KBM-7 (cell line): ENCODE measurements at regions not wholly inside any gene's neighbourhood (a gene's known extent, or its start where the extent isn't known, plus 50 kb on each side); places are given as distances from the start of the nearest gene placed in this dataset.
A peak's percentile ranks its signal among the peaks of the same experiment; 100 is the strongest.

ENCODE experiments used
- DNase-seq: peaks from one replicate; pipeline ENCODE4 v3.0.0-alpha.2; 2015
- in situ Hi-C: fragments of 300-500 bp; cut with MboI; formaldehyde crosslinking; loops from 2 replicates; pipeline ENCODE4 v1.14.3; 2020; ENCODE audit warnings: low sequenced_read_pairs, low pct_unique_long_range_greater_than_20kb, mixed read lengths

DNA sequence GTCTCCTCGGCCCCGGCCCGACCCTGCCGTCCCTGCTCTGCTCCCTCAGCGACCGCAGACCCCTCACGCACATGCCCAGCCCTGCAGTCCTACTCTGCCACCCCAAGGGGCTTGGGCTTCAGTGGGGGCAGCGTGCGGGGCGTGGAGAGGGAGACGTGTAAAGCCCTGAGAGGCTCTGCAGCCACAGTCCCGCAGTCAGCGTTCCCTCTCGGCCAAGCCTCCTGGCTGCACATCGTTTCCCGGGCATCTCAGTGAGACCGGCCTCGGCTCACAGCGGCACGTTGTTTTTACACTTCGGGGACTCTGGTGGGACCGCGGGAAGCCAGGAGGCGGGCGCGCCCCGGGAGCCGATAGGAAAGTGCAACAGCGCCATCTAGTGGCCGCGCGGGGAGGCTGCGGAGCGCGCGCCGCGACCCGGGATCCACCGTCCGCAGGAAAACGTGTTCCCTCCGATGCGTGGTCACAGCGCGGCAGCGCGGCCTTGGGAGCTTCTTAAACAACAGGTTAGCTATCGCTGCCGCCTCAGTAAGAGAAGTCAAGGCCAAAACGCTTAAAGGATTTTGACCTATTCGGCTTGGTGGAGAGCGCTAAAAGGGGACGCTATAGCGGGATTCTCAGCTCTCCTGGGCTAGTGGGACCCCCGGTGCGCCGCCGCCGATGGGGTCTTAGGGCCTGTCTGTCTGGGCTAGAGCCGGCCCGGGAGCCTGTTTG, 226.8 kb upstream of the IGF1R start:
- DNase-seq, result peak; percentile 70
- in situ Hi-C loops, result loop anchor here (5.0 kb wide), 1 partner anchor 104 kb away; no protein-coding TSS in a partner anchor

DNA sequence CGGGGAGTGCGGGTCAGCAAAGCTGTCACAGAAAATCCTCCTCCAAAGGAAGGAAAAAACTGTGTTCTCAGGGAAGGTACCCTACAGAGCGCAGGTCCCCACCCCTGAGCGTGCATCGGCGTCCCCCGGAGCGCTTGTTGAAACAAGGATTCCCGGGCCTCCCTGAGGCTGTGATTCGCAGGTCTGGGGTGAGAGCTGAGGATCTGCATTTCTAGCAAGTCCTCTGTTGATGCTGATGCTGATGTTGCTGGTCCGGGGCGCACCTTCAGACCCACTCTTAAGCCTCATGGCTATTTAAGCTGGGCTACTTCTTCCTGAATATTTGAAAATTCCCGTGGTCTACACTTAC, 226.2 kb upstream of the IGF1R start:
- no peak for DNase-seq
- in situ Hi-C loops, result loop anchor here (5.0 kb wide), 1 partner anchor 105 kb away; no protein-coding TSS in a partner anchor

DNA sequence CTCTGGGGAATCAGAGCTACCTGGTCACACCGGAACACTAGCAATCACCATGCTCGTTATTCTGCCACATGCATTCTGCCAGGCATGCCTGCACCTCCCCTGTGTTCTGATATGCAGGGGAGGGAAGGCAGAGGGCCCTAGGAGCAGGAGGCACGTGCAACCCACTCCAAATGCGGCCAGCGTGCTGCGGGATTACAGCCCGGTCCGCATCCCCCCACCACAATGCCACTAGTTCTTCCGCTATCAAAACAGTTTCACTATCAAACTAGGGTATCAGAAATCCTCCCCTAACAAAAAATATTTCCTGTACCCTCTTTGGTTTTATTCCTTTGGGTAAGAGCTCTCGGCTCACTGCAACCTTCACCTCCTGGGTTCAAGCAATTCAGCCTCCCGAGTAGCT, 223.2 kb upstream of the IGF1R start:
- DNase-seq, result no peak
- in situ Hi-C loops, result no loop called here

DNA sequence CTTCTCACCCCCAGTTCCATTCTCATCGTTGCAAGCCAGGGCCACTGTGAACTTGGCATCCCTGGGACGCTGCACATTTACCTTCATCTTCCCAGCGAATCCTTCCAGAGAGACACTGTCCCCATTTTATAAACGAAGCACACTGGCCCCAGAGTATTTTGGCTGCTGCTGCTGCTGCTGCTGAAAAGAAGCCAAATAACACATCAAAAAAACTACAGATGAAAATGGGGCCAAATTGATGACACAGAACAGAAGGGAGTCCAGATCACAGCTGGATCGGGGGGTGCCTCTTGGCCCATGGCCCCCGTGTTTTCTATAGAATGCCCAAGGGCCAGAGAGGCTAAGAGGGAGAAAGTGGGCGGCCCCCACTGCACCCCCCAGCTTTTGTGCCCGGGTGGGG, 221.0 kb upstream of the IGF1R start:
- in situ Hi-C loops, result no loop called here
- no peak for DNase-seq

DNA sequence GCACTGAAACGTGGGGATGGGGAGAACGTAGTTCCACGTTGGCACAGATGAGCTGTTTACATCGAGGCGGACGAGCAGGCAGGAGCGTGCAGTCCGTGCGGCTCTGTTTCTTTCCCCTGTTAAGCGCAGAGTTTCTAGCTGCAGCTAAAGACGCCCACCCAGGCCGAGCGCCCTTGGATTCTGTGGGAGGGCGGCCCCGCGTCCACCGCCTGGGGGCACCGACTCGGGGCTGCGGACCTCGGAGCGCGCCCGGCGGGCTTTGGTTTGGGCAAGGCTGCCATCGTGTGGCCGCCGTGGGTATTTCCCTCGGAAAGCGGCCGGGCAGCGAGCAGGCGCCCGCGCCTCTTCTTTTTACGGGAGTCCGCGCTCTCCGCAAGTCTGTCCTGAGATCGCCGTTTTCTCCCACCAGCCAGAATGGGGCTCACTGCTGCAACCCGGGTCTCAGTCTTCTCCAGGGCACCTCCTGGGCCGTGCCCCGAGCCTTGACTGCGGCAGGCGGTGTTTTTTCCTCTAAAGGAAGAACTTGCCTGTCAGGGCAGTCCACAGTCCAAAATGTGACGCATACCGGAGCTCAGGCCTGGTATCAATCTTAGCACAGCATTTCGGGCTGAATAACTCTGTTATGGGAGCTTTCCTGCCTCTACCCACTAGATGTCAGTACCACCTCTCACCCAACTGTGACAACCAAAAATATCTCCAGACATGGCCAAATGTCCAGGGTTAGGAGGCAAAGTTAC, 219.9 kb upstream of the IGF1R start:
- in situ Hi-C loops, result no loop called here
- peak; percentile 79 for DNase-seq

DNA sequence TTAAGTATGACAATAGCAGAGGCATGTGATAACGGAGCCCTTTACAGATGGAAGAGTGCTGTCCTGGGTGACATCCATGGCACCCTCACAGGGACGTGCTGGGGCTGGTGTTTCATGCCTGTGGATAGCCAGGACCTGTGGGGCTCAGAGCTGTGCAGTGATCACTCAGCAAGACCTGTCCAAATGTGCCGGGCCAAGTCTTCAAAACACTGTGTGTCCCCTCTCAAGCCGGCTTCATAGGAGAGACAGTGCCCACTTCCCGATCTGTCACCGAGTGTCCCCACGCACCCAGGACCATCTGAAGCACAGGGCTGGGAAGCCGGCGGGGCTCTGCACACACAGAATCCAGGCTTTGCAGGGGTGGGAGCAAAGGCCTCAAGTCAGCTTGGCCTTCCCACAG, 217.2 kb upstream of the IGF1R start:
- in situ Hi-C loops, result no loop called here

DNA sequence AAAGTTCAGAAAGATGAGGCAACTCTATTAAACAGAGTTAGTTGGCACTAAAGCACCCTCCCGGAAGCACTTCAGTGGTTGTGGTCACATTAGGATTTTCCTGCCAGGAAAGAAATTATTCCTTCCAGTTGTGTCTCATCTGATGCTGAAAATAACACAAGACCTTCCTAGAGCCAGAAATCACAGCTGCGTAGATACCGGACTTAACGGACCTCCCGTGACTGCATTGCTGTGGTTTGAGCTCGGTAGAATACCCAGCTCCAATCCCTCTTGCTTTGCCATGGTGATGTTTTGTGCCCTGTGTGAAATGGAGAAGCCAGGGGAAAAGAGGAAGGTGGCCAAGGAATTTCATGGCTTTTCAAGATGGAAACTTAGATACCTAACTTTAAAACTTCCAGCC, 215.0 kb upstream of the IGF1R start:
- DNase-seq, result no peak
- in situ Hi-C loops, result no loop called here

More for the DNA sequence above, 217.2 kb upstream of the IGF1R start:
- DNase-seq, result no peak

DNA sequence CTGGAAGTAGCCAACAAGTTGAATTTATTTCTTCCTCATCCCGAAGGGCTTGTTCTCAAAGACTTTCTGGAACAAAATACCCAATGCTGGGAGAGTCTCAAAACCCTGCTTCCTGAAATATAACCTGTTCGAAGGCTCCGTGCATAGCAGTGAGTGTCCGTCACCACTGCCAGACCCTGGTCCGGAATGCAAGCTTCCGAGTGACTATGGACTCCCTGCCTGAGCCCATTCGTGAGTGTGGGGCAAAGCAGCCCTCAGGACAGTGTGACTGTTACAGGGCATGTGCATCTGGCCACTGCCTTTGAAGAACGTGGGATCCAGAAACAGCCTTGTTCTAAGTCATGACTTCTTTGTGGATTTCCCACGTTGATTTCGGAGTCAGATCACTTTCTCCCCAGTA, 214.5 kb upstream of the IGF1R start:
- DNase-seq, result no peak

DNA sequence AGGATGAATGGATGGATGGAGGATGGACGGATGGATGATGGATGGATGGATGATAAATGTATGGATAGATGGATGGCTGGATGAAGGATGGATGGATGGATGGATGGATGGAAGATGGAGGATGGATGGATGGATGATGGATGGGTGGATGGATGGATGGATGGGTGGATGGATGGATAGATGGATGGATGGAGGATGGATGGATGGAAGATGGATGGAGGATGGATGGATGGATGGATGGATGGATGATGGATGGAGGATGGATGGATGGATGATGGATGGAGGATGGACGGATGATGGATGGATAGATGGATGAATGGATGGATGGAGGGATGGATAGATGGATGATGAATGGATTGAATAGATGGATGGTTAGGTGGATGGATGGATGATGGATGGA, 210.6 kb upstream of the IGF1R start:
- no peak for DNase-seq
- in situ Hi-C loops, result no loop called here

More for the DNA sequence above, 214.5 kb upstream of the IGF1R start:
- in situ Hi-C loops, result no loop called here

DNA sequence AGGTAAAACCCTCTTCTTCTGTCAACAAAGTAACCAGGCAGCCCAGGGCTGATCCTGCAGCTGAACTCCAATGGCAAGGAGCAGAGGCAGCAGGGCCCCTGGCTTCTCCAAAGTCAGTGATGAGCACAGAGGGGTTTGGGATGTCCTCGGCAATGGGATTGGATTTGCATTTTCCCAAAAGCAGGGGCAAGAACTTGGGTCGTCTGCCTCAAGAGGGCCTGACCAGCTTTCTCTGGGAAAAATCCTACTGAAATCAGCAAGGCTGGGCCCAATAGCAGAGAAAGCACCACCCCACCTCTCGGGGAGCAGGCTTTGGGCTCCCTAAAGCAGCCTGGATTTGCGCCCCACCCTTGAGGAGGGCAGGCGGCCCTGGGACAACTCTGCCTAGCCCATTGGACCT, 210.0 kb upstream of the IGF1R start:
- in situ Hi-C loops, result no loop called here
- DNase-seq, result no peak

DNA sequence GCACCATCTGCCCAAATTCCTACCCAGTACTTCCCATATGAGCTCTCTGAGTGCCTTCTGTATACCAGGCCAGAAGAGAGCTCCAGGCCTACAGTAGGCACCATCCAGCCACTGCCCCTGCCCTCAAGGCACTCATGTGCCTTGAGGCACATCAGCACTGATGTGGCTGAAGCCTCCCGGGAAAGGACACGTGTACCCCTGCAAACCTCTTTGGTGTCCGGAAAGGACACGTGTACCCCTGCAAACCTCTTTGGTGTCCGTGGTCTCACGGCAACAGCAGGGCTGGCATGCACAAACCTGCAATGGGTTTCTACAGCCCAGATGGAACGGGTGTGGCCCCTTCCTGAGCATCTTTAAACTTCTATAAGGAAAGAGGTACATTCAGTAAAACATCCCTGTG, 209.4 kb upstream of the IGF1R start:
- in situ Hi-C loops, result no loop called here
- DNase-seq, result no peak

DNA sequence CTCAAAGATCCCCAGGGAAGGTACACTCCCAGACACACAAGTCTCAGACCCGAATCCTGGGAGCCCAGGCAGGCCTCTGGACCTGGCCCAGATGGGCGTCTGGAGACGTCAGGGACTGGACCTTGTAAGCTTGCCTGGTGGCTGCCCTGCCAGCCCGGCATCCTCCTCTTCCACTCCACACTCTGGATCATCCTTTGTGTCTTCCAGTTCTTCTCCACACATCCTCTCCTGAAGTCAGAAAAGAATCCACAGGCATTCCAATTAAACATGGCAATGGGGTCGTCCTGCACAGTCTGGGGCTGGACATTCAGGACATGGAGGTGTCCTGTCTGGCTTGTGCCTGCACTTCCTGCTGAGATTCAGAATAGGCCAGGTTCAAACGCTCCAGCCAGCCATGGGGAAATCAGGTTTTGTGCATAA, 208.8 kb upstream of the IGF1R start:
- in situ Hi-C loops, result no loop called here
- no peak for DNase-seq

DNA sequence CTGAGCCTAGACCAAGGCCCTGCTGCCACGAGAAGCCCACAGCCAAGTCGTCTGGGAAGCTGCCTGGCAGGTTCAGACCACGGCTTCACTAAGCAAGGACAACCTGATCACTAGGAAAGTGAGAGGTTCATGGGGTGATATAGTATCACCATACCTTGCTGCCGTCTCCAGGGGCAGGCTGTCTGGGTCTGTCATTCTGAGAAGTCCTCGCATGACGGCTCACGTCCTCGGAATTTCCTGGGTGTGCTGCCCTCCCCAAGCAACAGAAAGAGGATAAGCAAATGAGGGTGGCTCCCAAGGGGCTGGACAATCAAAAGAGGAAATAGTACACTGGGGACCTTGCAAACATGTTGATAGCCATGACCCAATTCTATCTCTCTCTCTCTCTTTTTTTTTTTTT, 207.4 kb upstream of the IGF1R start:
- in situ Hi-C loops, result no loop called here
- DNase-seq, result no peak

DNA sequence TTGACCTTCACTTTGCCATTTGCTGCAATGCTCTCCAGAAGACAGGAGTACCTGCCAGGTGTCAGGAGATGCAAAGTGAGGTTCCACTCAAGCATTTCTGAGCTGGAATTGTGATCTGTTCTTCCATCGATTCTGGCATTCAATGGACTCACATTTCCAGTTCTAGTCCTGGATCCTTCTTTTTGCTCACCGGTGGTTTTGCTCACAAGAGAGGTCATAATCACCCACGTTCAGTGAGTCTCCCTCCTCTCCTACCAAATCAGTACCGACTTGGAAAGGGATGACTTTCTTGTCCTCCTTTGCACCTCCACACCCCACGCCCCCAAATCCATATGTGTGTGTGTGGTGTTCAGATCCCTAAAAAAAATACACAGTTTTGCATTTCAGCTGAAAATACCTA, 206.7 kb upstream of the IGF1R start:
- in situ Hi-C loops, result no loop called here
- no peak for DNase-seq

DNA sequence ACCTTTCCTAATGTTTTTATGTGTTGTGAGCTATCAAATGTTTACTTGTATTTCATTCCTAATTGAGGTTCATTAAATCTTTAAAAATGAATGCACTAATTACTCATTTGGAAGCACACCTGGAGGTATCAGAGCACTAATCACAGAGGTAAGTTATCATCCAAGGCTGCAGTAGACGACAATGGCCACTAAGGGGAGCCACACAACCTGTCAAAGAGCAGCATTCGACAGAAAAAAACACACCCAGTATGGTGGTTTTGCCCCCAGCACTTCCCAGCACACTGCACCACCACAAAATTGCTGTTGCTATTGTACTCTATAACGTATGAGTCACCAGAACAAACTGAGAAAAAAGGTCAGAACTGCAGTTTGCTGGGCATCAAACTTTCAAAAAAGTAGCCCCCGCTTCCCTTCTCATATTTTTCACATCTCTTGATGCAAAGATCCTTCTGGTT, 205.9 kb upstream of the IGF1R start:
- peak; percentile 75 for DNase-seq
- in situ Hi-C loops, result no loop called here

DNA sequence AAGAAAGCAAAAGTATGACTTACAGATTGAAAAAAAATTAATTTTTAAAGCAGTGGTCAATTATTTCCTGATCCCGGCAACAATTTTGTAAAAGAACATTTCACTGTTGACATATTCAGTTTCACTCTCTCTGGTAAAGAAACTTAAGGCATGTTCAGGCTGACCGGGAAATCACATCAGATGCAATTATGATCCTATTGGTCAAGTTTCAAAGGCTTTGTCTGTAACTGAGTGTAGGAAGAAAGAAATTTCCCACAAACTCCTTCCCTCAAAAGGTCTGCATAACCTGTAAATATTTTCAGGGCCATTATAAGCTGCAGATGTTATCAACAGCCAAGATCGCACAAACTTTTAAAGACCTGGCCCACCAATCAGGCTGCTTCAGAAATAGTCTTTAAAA, 205.4 kb upstream of the IGF1R start:
- in situ Hi-C loops, result no loop called here
- no peak for DNase-seq

DNA sequence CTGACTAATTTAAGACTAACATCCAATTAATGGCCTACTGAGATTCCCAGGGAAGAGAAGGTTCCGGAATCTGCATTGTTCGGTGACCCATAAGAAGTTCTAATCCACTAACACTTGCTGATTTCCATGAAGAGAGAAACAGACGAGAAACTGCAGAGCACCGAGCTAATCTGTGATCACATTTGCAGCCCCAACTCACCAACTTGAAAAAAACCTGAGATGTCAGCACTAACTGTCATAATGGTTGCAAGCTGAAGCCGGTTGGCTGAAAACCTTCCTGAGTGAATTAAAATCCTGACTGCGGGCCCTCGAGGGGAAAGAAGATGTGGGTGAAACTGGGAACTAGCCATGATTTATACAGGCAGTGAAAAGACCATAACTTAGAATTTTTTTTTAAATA, 204.8 kb upstream of the IGF1R start:
- DNase-seq, result no peak
- in situ Hi-C loops, result no loop called here

DNA sequence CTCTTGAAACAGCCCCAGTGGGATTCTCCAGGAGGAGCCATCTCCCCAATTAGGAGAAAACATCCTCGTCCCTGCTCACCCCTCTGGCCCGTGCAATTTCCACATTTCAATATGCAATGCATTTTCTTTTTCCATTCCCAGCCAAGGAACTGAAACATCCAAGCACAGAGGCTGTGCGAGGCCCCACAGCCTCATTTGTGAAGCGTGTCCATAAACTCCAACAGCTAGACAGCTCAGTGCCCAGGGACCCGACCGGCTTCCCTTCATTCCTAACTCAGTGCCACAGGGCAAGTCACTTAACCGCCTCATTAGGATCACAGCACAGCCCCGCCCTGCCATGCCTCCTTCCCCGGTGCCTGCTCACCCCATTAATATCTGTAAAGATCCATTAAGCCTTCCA, 204.2 kb upstream of the IGF1R start:
- no peak for DNase-seq

DNA sequence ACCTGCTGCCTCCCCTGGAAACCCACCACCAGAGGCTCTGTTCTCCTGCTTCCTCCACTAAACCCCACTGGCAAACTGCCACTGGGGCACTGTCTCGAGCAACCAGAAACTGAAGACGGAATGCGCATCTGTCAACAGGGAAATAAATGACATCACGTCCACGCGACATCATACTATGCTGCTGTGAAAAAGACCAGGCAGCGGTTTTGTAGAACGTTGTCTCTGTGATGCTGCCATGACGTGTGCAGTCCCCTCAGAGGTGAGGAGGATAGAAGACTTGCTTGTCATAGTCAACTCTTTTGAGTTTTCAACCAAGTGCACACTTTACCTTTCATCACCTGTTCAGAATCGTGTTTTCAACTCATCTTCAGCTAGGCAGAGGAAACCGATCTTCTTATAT, 203.0 kb upstream of the IGF1R start:
- DNase-seq, result no peak
- in situ Hi-C loops, result no loop called here

More for the DNA sequence above, 204.2 kb upstream of the IGF1R start:
- in situ Hi-C loops, result no loop called here

DNA sequence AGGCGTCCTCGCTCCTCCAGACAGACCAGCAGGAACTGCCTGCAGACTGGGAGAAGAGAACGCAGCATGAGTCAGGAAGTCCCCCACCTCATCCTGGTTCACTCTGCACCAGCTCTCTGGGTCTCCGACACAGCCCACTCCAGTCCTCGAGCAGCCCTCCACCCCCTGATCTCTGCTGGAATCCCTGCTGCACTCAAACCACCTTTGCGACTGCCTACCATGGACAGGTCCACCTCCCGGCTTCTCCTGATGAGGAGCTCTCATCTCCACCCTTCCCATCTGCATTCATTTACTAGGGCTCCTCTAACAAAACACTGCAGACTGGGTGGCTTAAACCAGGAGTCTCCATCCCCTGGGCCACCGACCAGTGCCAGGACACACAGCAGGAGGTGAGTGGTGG, 202.3 kb upstream of the IGF1R start:
- no peak for DNase-seq
- in situ Hi-C loops, result no loop called here

DNA sequence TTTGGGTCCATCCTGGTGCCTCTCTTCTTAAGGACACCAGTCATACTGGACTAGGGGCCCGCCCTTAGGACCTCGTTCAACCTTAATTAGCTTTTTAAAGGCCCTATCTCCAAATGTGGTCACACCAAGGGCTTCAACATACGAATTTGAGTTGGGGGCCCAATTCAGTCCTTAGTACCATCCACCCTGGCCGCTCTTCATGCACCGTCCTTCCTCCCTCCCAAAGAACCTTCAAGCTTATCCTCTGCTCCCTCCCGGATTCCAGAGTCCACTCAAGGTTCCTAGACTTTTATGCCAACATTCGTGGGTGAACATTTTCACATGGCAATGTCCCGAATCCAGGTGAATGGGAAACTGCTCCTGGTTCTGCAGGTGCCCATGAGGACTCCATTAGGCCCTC, 201.3 kb upstream of the IGF1R start:
- DNase-seq, result no peak
- in situ Hi-C loops, result no loop called here
